CD4-positive, alpha-beta T cell (primary cell): ENCODE measurements at regions not wholly inside any gene's neighbourhood (a gene's known extent, or its start where the extent isn't known, plus 50 kb on each side); places are given as distances from the start of the nearest gene placed in this dataset.

ENCODE experiments used
- ATAC-seq: fragments of 200-7000 bp; cut with Tn5 transposase; one replicate; pipeline ENCODE4 v1.10.0; 2022; ENCODE audit warnings: mild to moderate bottlenecking; ENCODE audit not compliant: poor library complexity
- CTCF ChIA-PET: fragments of 350-600 bp; sonication (Branson Sonifier 250); formaldehyde crosslinking; loops from one replicate; lab custom pipeline; 2021; ENCODE audit warnings: antibody characterized with exemption, inconsistent platforms; lab: Charles Lee
- POLR2A ChIA-PET: fragments of 350-600 bp; sonication (Branson Sonifier 250); formaldehyde crosslinking; loops from one replicate; lab custom pipeline; 2021; ENCODE audit warnings: antibody characterized with exemption, inconsistent platforms; lab: Charles Lee
- DNase-seq, 14 experiments: peaks; one replicate each; pipeline ENCODE4 v3.0.0-alpha.2; 2013 to 2020; ENCODE audit warnings: mixed read lengths in 2 of 14
- H3K27ac ChIP-seq, 2 donors: one replicate each; pipeline versions ENCODE4 v1.5.1 to v1.7.0; 2013; ENCODE audit warnings: low read length in 2 of 2, low read depth in 1 of 2, mild to moderate bottlenecking in 1 of 2
- H3K27me3 ChIP-seq, 2 experiments: 1 replicate in 1 of 2; 2 replicates in 1 of 2; pipeline versions ENCODE4 v1.6.1 to v1.7.0; 2013; ENCODE audit warnings: low read length in 2 of 2, control low read depth in 1 of 2, mild to moderate bottlenecking in 1 of 2, moderate library complexity in 1 of 2; ENCODE audit not compliant: insufficient read depth in 2 of 2, control insufficient read depth in 1 of 2
- H3K36me3 ChIP-seq: one replicate; pipeline ENCODE4 v1.6.1; 2013; ENCODE audit warnings: low read length, control low read depth; ENCODE audit not compliant: insufficient read depth
- H3K4me1 ChIP-seq: one replicate; pipeline ENCODE4 v1.6.1; 2013; ENCODE audit warnings: low read length, control low read depth; ENCODE audit not compliant: insufficient read depth
- H3K4me3 ChIP-seq: one replicate; pipeline ENCODE4 v1.5.1; 2013; ENCODE audit warnings: mild to moderate bottlenecking, low read length, moderate library complexity
- H3K9me3 ChIP-seq, 2 experiments: 1 replicate in 1 of 2; 2 replicates in 1 of 2; pipeline versions ENCODE4 v1.6.1 to v1.7.0; 2013; ENCODE audit warnings: low read length in 2 of 2, mild to moderate bottlenecking in 2 of 2, control low read depth in 1 of 2, moderate library complexity in 1 of 2; ENCODE audit not compliant: control insufficient read depth in 1 of 2, insufficient read depth in 1 of 2
- H3K27ac Mint-ChIP-seq: one replicate; pipeline ENCODE4 v1.8.0; 2020; ENCODE audit warnings: mixed read lengths
- H3K27me3 Mint-ChIP-seq: one replicate; pipeline ENCODE4 v1.8.0; 2021; ENCODE audit warnings: mixed read lengths
- H3K36me3 Mint-ChIP-seq: one replicate; pipeline ENCODE4 v1.8.0; 2021; ENCODE audit warnings: low read depth, mixed read lengths
- H3K4me1 Mint-ChIP-seq: one replicate; pipeline ENCODE4 v1.8.0; 2021; ENCODE audit warnings: low read depth, mixed read lengths
- H3K4me3 Mint-ChIP-seq: one replicate; pipeline ENCODE4 v1.8.0; 2020; ENCODE audit warnings: mild to moderate bottlenecking, mixed read lengths
- H3K9me3 Mint-ChIP-seq: one replicate; pipeline ENCODE4 v1.8.0; 2020; ENCODE audit warnings: mixed read lengths
- CTCF ChIP-seq: fragments of 200-600 bp; IDR thresholded peaks from one replicate; pipeline ENCODE4 v1.8.0; 2022; ENCODE audit warnings: antibody characterized with exemption, mild to moderate bottlenecking
- intact Hi-C, 2 experiments: fragments of 100-400 bp; cut with DNase I in 1 of 2; cut with micrococcal nuclease in 1 of 2; formaldehyde crosslinking; loops; one replicate each; pipeline versions ENCODE4 v1.15.1 to v1.9.0; 2023 to 2025; cut with DNase I, micrococcal nuclease

GRCh38 chr12:90393652-90394051 lies 561.3 kb downstream of the CCER1 start:
- Histone ChIP-seq H3K36me3 (no peaks in the 10 kb centered on the region), H3K27me3 (no peaks in the 10 kb centered on the region), H3K27ac (no peak overlapping the region), H3K9me3 (peaks cover 7 to 20% of the 10 kb centered on the region in 2 experiments), H3K4me3 (no peak overlapping the region), H3K4me1 (no peaks in the 10 kb centered on the region)
- no peak for TF ChIP-seq CTCF
- ATAC-seq = no peak
- no peaks in the 10 kb centered on the region for H3K36me3 Mint-ChIP-seq
- no peaks in the 10 kb centered on the region for H3K27me3 Mint-ChIP-seq
- ChIA-PET CTCF (no interaction called here), POLR2A (no interaction called here)
- no peak for DNase-seq
- no peaks in the 10 kb centered on the region for H3K4me1 Mint-ChIP-seq
- peaks cover 10% of the 10 kb centered on the region for H3K9me3 Mint-ChIP-seq
- H3K4me3 Mint-ChIP-seq = no peak overlapping the region
- intact Hi-C loops = no loop called here
- H3K27ac Mint-ChIP-seq = no peak overlapping the region

- Histone ChIP-seq H3K36me3 (no peaks in the 10 kb centered on the region), H3K27ac (no peak overlapping the region), H3K4me1 (no peaks in the 10 kb centered on the region), H3K9me3 (peaks cover 7 to 20% of the 10 kb centered on the region in 2 experiments), H3K4me3 (no peak overlapping the region), H3K27me3 (no peaks in the 10 kb centered on the region)
- Mint-ChIP-seq H3K9me3 (peaks cover 10% of the 10 kb centered on the region), H3K27me3 (no peaks in the 10 kb centered on the region), H3K4me3 (no peak overlapping the region), H3K27ac (no peak overlapping the region), H3K36me3 (no peaks in the 10 kb centered on the region), H3K4me1 (no peaks in the 10 kb centered on the region)
- no peak for TF ChIP-seq CTCF
- ChIA-PET POLR2A (no interaction called here), CTCF (no interaction called here)
- intact Hi-C loops = no loop called here
- ATAC-seq = no peak
- DNase-seq = no peak
Measured at GRCh38 chr12:90393089-90393488, 561.9 kb downstream of the CCER1 start.

GRCh38 chr12:90390947-90391346 lies 564.0 kb downstream of the CCER1 start:
- Mint-ChIP-seq H3K27me3 (no peaks in the 10 kb centered on the region), H3K27ac (no peak overlapping the region), H3K36me3 (no peaks in the 10 kb centered on the region), H3K4me3 (no peak overlapping the region), H3K9me3 (peaks cover 5% of the 10 kb centered on the region), H3K4me1 (no peaks in the 10 kb centered on the region)
- peaks cover 2 to 7% of the 10 kb centered on the region in 2 experiments for H3K9me3 ChIP-seq
- no peak overlapping the region for H3K4me3 ChIP-seq
- ChIA-PET POLR2A (no interaction called here), CTCF (no interaction called here)
- no peak overlapping the region for H3K27ac ChIP-seq
- H3K4me1 ChIP-seq = no peaks in the 10 kb centered on the region
- DNase-seq (no peak), ATAC-seq (no peak)
- TF ChIP-seq CTCF = no peak
- H3K27me3 ChIP-seq = no peaks in the 10 kb centered on the region
- intact Hi-C loops = no loop called here
- no peaks in the 10 kb centered on the region for H3K36me3 ChIP-seq
